GM23338 (cell line): ENCODE measurements at regions not wholly inside any gene's neighbourhood (a gene's known extent, or its start where the extent isn't known, plus 50 kb on each side); places are given as distances from the start of the nearest gene placed in this dataset.

Experiments used
- CREB1 ChIP-seq: fragments of 250-450 bp; sonication (Bioruptor Pico); IDR thresholded peaks from 2 replicates; pipeline ENCODE4 v1.5.0; 2020; ENCODE audit warnings: low read depth, mild to moderate bottlenecking, moderate library complexity
- CTCF ChIP-seq, 2 experiments: fragments of 200-600 bp in 1 of 2; sonication (generic) in 1 of 2; conservative IDR thresholded peaks; 2 replicates each; pipeline versions ENCODE4 v1.5.1 to v1.6.1; 2016 to 2017; ENCODE audit warnings: antibody characterized with exemption in 2 of 2, low read depth in 2 of 2, mild to moderate bottlenecking in 2 of 2, moderate library complexity in 1 of 2
- ETS1 ChIP-seq: IDR thresholded peaks from 2 replicates; pipeline ENCODE4 v1.6.1; 2016; ENCODE audit warnings: antibody characterized with exemption
- EZH2 ChIP-seq: fragments of 200-600 bp; sonication (generic); IDR thresholded peaks from one replicate; pipeline ENCODE4 v1.8.0; 2017; ENCODE audit warnings: antibody characterized with exemption, mild to moderate bottlenecking, low read depth; ENCODE audit not compliant: unreplicated experiment
- EZH2phosphoT487 ChIP-seq: fragments of 200-600 bp; sonication (generic); IDR thresholded peaks from one replicate; pipeline ENCODE4 v1.8.1; 2018; ENCODE audit warnings: antibody characterized with exemption; ENCODE audit not compliant: unreplicated experiment
- JUNB ChIP-seq: IDR thresholded peaks from one replicate; pipeline ENCODE4 v1.6.1; 2016; ENCODE audit warnings: antibody characterized with exemption; ENCODE audit not compliant: unreplicated experiment
- POLR2AphosphoS5 ChIP-seq: IDR thresholded peaks from 2 replicates; pipeline ENCODE4 v1.6.1; 2016; ENCODE audit warnings: antibody characterized with exemption, low read depth
- REST ChIP-seq: IDR thresholded peaks from one replicate; pipeline ENCODE4 v1.6.1; 2018; ENCODE audit warnings: antibody characterized with exemption; ENCODE audit not compliant: unreplicated experiment
- STAT1 ChIP-seq: IDR thresholded peaks from one replicate; pipeline ENCODE4 v1.6.1; 2016; ENCODE audit warnings: antibody characterized with exemption; ENCODE audit not compliant: unreplicated experiment
- ZNF331 ChIP-seq: fragments of 250-450 bp; sonication (Bioruptor Pico); IDR thresholded peaks from 2 replicates; pipeline ENCODE4 v1.5.0; 2020; ENCODE audit warnings: low read depth, mild to moderate bottlenecking, moderate library complexity

- no peak for TF ChIP-seq EZH2phosphoT487
- TF ChIP-seq CTCF (conservative IDR thresholded peaks at IDR 0.05; ENCODE audit: low read depth in 2 of 2) = no peak
- TF ChIP-seq CREB1 = no peak
- no peak for TF ChIP-seq POLR2AphosphoS5
- TF ChIP-seq EZH2 = no peak
- TF ChIP-seq REST = no peak
- TF ChIP-seq STAT1 = no peak
- no peak for TF ChIP-seq ZNF331 (CRISPR knock-in tag)
- TF ChIP-seq ETS1 = no peak
- TF ChIP-seq JUNB = no peak
These were observed 354.7 kb upstream of the PHF14 start for GRCh38 chr7:10618953-10619352.
